ENCODE measurements at regions not wholly inside any gene's neighbourhood (a gene's known extent, or its start where the extent isn't known, plus 50 kb on each side); places are given as distances from the start of the nearest gene placed in this dataset.

DNA sequence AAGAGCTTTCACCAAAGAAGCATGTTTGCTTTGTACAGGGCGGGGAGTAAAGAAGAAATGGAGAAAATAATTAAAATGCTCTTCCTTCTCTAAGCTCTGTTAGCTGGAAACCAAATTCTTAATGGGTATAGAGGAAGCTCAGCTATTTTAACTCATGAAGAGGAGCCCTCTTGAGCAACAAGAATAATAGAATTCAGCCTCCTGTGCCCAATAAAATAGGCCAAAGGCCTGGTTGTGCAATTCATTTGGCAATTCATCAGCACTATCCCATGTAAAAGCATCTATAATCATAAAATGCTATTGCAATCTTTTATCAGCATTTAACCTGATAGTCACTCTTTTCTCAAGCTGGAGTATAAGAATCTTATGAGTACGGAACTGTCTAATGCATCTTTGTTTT, 133.6 kb upstream of the CDH6 start:
- Histone ChIP-seq H3K27me3 (ENCODE audit: insufficient read depth, low read length) (no peaks in the 10 kb centered on the region), H3K18ac (ENCODE audit: insufficient read length, low read depth, low read length) (no peak overlapping the region), H2BK5ac (ENCODE audit: insufficient read length, low read length) (no peak overlapping the region), H2BK20ac (ENCODE audit: low read depth, low read length, poor library complexity, severe bottlenecking) (no peak overlapping the region), H3K9ac (ENCODE audit: extremely low read depth, insufficient read length, low read length) (no peak overlapping the region), H4K8ac (replicated peaks; ENCODE audit: insufficient read length, low read depth, low read length) (no peak overlapping the region), H4K91ac (ENCODE audit: insufficient read length, low read depth, low read length) (no peak overlapping the region), H3K79me2 (ENCODE audit: insufficient read depth, low read length) (no peaks in the 10 kb centered on the region), H2AK5ac (ENCODE audit: insufficient read length, low read length) (no peak overlapping the region), H3K14ac (ENCODE audit: insufficient read depth, low read length) (no peak overlapping the region), H3K4me2 (ENCODE audit: insufficient read depth, insufficient read length, low read length) (no peak overlapping the region), H3K9me3 (ENCODE audit: control insufficient read depth, low read depth, low read length) (no peaks in the 10 kb centered on the region), H3K56ac (ENCODE audit: insufficient read length, low read depth, low read length) (no peak overlapping the region), H3T11ph (ENCODE audit: low read length) (no peak overlapping the region), H3K27ac (ENCODE audit: insufficient read length, low read depth, low read length) (no peak overlapping the region), H2BK15ac (ENCODE audit: low read depth, low read length) (no peak overlapping the region), H3K79me1 (ENCODE audit: insufficient read depth, low read depth, low read length, poor library complexity, severe bottlenecking) (no peaks in the 10 kb centered on the region), H2AFZ (ENCODE audit: low read length) (no peak overlapping the region), H3K23me2 (ENCODE audit: insufficient read length, low read depth, low read length, poor library complexity, severe bottlenecking) (no peaks in the 10 kb centered on the region), H4K5ac (ENCODE audit: insufficient read length, low read depth, low read length) (no peak overlapping the region), H4K20me1 (ENCODE audit: control insufficient read depth, insufficient read depth, insufficient read length) (no peaks in the 10 kb centered on the region), H3K23ac (ENCODE audit: insufficient read length, low read depth, low read length) (no peak overlapping the region), H2BK120ac (ENCODE audit: low read depth, low read length, poor library complexity, severe bottlenecking) (no peak overlapping the region), H3K4me1 (ENCODE audit: insufficient read depth, low read length) (no peaks in the 10 kb centered on the region), H2BK12ac (ENCODE audit: insufficient read length, low read depth, low read length) (no peak overlapping the region), H3K4ac (ENCODE audit: low read depth, low read length) (no peak overlapping the region)
- H3K27me3 Mint-ChIP-seq (ENCODE audit: low read depth), result no peaks in the 10 kb centered on the region
- H3K4me1 Mint-ChIP-seq, result peaks cover 5 to 10% of the 10 kb centered on the region in 2 experiments; a peak in 3 of 4 replicates
- no CpG with 5 or more reads among the region's 2 CpGs for WGBS (ENCODE audit: extremely low coverage, insufficient read length, low lambda C conversion rate)
- H3K27ac Mint-ChIP-seq, result no peak overlapping the region
- TF ChIP-seq, protein P1, sequence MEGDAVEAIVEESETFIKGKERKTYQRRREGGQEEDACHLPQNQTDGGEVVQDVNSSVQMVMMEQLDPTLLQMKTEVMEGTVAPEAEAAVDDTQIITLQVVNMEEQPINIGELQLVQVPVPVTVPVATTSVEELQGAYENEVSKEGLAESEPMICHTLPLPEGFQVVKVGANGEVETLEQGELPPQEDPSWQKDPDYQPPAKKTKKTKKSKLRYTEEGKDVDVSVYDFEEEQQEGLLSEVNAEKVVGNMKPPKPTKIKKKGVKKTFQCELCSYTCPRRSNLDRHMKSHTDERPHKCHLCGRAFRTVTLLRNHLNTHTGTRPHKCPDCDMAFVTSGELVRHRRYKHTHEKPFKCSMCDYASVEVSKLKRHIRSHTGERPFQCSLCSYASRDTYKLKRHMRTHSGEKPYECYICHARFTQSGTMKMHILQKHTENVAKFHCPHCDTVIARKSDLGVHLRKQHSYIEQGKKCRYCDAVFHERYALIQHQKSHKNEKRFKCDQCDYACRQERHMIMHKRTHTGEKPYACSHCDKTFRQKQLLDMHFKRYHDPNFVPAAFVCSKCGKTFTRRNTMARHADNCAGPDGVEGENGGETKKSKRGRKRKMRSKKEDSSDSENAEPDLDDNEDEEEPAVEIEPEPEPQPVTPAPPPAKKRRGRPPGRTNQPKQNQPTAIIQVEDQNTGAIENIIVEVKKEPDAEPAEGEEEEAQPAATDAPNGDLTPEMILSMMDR (conservative IDR thresholded peaks at IDR 0.05), result no peak
- peaks cover 0 to 3% (median 0%) of the 10 kb centered on the region in 3 experiments; a peak in 2 of 7 replicates for H3K36me3 Mint-ChIP-seq (ENCODE audit: insufficient read depth in 1 of 3, low read depth in 3 of 3)
- no peak overlapping the region for H3K4me3 Mint-ChIP-seq
- DNase-seq, result no peak
- H3K9me3 Mint-ChIP-seq, result peaks cover 0 to 4% of the 10 kb centered on the region in 2 experiments; a peak in 2 of 5 replicates

Measured in H9 (cell line).